ENCODE measurements at regions not wholly inside any gene's neighbourhood (a gene's known extent, or its start where the extent isn't known, plus 50 kb on each side); places are given as distances from the start of the nearest gene placed in this dataset.

GRCh38 chr9:88766778-88767503 is 224.3 kb upstream of the S1PR3 start:
- no peak overlapping the region for H2BK120ac ChIP-seq (ENCODE audit: low read depth, low read length, poor library complexity, severe bottlenecking)
- Mint-ChIP-seq H3K36me3 (ENCODE audit: insufficient read depth in 1 of 3, low read depth in 3 of 3) (no peaks in the 10 kb centered on the region), H3K27me3 (ENCODE audit: low read depth) (no peaks in the 10 kb centered on the region), H3K4me1 (peaks cover 0 to 3% of the 10 kb centered on the region in 2 experiments; a peak in 1 of 4 replicates), H3K4me3 (no peak overlapping the region), H3K9me3 (no peaks in the 10 kb centered on the region), H3K27ac (no peak overlapping the region)
- no peak overlapping the region for H3K4ac ChIP-seq (ENCODE audit: low read depth, low read length)
- no peak overlapping the region for H3K14ac ChIP-seq (ENCODE audit: insufficient read depth, low read length)
- H4K8ac ChIP-seq (replicated peaks; ENCODE audit: insufficient read length, low read depth, low read length) = no peak overlapping the region
- H3K27ac ChIP-seq (ENCODE audit: insufficient read length, low read depth, low read length) = no peak overlapping the region
- no peak overlapping the region for H2AK5ac ChIP-seq (ENCODE audit: insufficient read length, low read length)
- no peak overlapping the region for H3K56ac ChIP-seq (ENCODE audit: insufficient read length, low read depth, low read length)
- H4K20me1 ChIP-seq (ENCODE audit: control insufficient read depth, insufficient read depth, insufficient read length) = no peaks in the 10 kb centered on the region
- no peaks in the 10 kb centered on the region for H3K9me3 ChIP-seq (ENCODE audit: control insufficient read depth, low read depth, low read length)
- DNase-seq = no peak
- no peak overlapping the region for H2AFZ ChIP-seq (ENCODE audit: low read length)
- H2BK5ac ChIP-seq (ENCODE audit: insufficient read length, low read length) = no peak overlapping the region
- no peak overlapping the region for H2BK12ac ChIP-seq (ENCODE audit: insufficient read length, low read depth, low read length)
- no peak overlapping the region for H2BK20ac ChIP-seq (ENCODE audit: low read depth, low read length, poor library complexity, severe bottlenecking)
- H3K18ac ChIP-seq (ENCODE audit: insufficient read length, low read depth, low read length) = no peak overlapping the region
- H3K79me2 ChIP-seq (ENCODE audit: insufficient read depth, low read length) = no peaks in the 10 kb centered on the region
- H3K79me1 ChIP-seq (ENCODE audit: insufficient read depth, low read depth, low read length, poor library complexity, severe bottlenecking) = no peaks in the 10 kb centered on the region
- no peaks in the 10 kb centered on the region for H3K27me3 ChIP-seq (ENCODE audit: insufficient read depth, low read length)
- H3T11ph ChIP-seq (ENCODE audit: low read length) = no peak overlapping the region
- no peak overlapping the region for H4K5ac ChIP-seq (ENCODE audit: insufficient read length, low read depth, low read length)
- H3K4me1 ChIP-seq (ENCODE audit: insufficient read depth, low read length) = no peaks in the 10 kb centered on the region
- TF ChIP-seq CTCF (conservative IDR thresholded peaks at IDR 0.05) = no peak
- H3K4me2 ChIP-seq (ENCODE audit: insufficient read depth, insufficient read length, low read length) = no peak overlapping the region
- no peak overlapping the region for H3K23ac ChIP-seq (ENCODE audit: insufficient read length, low read depth, low read length)
- H3K23me2 ChIP-seq (ENCODE audit: insufficient read length, low read depth, low read length, poor library complexity, severe bottlenecking) = no peaks in the 10 kb centered on the region
- H2BK15ac ChIP-seq (ENCODE audit: low read depth, low read length) = no peak overlapping the region
- no peak overlapping the region for H4K91ac ChIP-seq (ENCODE audit: insufficient read length, low read depth, low read length)
- H3K9ac ChIP-seq (ENCODE audit: extremely low read depth, insufficient read length, low read length) = no peak overlapping the region
- 100% methylated on average over 1 of the region's 4 CpGs for WGBS (ENCODE audit: extremely low coverage, insufficient read length, low lambda C conversion rate)

All from H9 (cell line).